HPDE6-E6E7 (cell line): ENCODE measurements at regions not wholly inside any gene's neighbourhood (a gene's known extent, or its start where the extent isn't known, plus 50 kb on each side); places are given as distances from the start of the nearest gene placed in this dataset.
"Not testable (repeated sequence)": the region's sequence is repeated elsewhere in the genome, so short reads cannot be mapped to it uniquely, and the experiment has no call there.

ENCODE experiments used
- DNase-seq: peaks from one replicate; pipeline ENCODE4 v3.0.0; 2011; ENCODE audit warnings: missing footprints; ENCODE audit errors: extremely low spot score

DNA sequence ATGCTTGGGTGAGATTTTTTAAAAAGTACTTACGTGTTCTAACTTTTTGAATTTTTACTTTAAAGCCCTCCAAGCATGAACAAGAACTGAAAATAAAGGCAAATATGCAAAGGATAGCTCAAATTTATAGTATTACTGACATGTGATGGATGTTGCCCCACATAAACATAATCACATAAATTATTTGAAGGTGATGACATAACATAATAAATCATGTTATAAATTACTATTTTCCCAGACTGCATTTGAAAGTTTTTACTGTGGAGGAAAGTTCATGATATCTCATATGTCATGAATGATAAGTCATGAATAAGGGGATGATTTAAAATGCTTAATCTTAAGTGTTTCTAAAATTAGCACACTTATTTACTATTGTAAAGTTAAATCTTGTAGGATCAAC is 705.7 kb upstream of the SLITRK1 start:
- DNase-seq: no peak

DNA sequence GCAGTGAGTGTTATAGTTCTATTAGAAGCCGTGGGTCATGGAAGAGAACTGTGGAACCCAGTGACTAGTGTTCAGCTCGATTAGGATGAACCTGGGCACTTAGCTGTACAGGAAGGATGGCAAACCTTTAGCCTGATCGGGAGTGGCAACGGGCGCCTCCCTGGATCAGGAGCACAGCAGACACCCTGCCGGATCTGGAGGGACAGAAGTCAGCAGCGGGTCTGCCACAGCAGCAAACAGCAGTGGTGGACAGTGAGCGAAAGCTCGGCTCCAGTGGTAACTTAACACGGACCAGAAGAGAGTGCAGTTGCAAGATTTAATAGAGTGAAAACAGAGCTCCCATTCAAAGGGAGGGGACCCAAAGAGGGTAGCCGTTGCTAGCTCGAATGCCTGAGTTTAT is 697.6 kb upstream of the SLITRK1 start:
- not testable (repeated sequence) for DNase-seq

DNA sequence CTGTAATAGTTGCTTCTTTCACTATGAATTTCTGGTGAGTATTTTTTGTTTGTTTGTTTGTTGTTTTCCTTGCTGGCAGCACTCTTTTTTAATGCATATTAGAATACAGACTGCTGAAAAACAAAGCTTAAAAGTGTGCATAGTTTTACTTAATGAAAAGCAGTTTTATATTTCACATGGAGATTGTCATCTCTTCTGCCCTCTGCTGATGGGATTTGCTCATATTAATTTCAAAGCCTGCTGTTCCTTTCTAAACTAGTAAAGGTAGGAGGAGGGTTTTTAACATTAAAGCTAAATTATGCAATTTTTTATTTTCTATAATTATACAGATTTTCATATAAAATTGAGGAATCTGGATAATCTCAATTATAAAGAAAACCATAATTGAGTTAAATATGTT is 692.6 kb upstream of the SLITRK1 start:
- peak; percentile 1 for DNase-seq

DNA sequence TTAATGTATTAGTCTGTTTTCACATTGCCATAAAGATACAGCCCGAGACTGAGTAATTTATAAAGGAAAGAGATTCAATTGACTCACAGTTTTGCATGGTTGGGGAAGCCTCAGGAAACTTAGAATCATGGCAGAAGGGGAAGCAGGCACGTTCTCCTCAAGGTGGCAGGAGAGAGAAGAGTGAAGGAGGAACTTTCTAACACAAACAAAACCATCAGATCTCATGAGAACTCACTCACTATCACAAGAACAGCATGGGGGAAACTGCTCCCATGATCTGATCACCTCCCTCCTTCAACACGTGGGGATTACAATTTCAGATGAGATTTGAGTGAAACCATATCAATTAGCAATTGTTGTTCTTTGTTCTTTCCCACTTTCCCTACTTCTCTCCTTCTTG is 689.0 kb upstream of the SLITRK1 start:
- no peak for DNase-seq

DNA sequence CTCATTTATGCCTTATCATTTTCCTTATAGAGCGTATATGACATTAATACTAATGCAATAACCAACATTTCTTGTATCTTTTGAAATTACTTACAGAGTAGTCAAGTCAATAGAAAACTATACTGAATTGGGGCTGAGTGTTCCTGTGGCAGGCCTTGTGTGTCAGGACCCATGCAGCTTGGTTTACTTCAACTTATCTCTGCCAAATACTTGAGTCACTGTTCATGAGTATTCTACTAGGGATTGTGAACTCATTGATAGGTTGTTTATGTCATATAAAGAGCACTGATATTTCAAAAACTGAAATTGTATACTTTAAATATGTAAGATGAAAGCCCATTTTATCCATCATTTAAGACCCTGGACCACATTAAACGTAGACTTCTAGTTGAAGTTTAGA is 688.6 kb upstream of the SLITRK1 start:
- no peak for DNase-seq

DNA sequence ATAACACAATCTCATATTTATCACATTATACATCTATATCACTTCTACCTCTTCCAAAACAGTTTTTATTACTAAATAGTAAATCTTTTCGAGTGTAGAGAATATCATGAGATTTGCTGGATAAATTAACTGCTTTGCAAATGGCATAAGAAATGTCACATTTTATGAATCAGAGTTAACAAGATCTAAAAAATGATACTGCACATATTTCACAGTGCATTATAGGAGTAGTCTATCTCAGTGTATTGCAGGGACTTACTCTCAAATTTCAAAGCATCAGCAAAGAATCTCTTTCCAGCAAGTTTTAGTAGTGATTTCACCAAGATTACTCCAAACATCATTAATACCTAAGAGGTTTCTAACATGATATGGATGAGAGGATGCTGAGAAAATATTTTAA is 687.1 kb upstream of the SLITRK1 start:
- no peak for DNase-seq

DNA sequence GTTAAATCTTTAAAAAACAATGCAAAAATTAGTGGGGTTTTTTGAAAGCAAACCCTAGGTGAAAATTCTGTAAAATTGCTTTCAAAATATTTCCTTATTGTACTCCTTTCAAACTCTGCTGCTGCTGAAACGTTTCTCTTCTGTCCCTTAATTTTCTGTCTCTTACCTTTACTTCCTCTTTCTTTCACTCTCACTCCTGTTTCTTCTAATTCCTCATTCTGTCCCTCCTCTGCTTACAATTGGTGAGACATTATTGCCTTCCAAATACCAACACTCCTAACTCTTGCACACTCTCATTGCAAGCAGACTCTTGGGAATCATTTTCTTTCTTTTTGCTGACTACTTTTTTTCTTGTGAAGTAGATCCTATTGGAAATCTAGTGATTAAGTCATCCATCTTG is 685.6 kb upstream of the SLITRK1 start:
- DNase-seq: no peak

DNA sequence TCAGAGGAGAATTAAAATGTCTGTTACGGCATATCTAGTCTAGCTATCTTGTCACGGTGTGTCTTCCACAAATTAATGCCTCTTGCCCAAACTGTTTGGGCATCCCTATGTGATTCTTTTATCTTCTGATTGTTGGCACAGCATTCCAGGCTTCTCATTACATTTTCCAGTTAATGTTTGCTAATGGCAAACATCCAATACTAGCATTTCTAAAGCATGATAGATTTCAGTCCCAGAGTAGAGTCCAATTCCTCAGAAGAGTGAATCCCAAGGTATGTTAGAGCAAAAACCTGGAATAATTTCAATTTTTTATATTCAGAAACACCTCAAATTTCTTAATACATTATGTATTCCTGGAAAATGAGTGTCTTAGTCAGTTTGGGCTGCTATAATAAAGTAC is 684.5 kb upstream of the SLITRK1 start:
- DNase-seq: no peak

DNA sequence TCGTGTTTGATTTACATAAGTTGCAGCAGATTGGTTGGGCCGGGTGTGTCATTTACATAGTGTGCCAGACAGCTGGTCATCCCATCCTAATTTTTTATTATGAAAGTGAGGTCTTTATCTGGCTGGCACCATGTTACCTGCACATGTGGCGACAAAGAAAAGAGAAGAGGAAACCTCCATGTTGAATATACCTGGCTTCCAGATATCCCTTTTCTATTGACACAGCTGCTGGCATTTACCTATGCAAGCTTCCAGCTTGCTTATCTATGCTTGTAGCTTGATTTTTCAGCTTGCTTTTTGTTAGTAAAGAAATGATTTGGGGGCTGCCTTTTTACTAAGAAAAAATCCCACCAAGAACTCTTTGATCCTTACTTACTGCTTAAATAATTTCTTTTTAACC is 681.3 kb upstream of the SLITRK1 start:
- no peak for DNase-seq

DNA sequence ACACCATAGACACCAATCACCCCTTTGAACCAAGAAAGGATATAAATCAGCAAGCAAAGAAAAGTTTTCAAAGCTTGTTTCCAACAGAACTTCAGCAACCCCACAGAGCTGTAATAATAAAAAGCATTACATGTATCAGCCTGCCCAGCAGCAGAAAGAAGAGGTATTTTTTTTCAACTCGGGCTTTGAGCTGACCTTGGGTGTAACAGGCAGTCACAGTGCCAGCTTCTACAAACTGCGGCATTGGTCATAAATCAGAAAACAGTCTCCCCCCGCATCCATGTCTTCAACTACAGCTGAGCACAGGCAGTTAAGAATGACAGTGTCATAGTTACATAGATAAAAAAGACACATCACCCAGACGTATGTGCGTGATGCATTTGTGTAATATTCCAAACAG is 671.0 kb upstream of the SLITRK1 start:
- DNase-seq: peak; percentile 2

DNA sequence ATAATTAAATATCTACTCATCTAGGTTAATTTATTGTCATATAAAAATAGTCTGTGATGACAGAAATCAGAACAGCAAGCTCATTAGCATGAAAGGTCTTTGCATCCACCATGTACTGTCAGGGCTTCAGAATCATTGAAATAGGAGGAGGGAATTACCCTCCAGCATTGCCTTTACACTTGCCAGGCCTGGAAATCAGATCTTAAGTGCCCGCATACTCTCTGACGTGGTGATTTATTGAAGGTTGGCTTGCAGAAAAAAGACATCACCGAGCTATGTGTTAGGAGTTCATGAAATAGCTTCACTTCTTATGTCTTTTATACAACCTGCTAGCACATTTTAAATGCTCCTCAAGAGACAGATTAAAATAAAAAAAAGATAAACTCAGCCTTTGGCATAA is 661.7 kb upstream of the SLITRK1 start:
- DNase-seq: no peak

DNA sequence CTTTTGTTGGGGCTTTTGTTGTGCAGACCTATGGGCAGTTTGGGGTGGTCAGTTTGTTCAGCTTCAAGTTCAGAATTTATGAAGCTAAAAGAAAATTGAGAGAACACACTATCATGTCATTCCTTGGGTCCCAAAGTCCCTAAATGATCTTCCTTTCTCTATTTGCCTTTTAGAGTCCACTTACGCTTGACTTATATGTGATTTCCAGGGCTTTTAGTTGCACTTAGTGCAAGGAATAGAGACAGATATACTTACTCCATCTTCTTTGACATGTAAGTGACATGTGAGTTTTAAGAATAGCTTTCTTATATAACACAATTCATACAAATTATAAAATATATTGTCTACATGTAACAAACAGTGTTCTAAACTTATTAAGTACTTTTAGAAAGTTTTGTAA is 660.1 kb upstream of the SLITRK1 start:
- no peak for DNase-seq

DNA sequence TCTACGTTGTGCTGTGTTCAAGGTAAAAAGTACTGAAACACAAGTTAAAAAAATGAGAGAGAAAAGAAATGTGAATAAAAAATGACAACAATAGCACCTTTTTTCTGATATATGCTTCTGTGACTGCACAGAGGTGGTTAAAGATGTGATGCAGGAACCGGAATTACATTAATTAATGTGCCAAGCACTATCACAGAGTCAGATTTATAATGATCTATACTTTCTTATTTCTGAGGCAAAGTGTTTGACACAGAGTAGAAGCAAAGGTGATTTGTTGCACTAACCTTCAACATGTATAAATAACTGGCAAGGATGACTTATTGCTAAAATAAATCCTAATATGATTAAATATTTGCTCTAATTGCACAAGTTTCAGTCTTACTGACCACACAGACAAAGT is 654.6 kb upstream of the SLITRK1 start:
- DNase-seq: no peak

DNA sequence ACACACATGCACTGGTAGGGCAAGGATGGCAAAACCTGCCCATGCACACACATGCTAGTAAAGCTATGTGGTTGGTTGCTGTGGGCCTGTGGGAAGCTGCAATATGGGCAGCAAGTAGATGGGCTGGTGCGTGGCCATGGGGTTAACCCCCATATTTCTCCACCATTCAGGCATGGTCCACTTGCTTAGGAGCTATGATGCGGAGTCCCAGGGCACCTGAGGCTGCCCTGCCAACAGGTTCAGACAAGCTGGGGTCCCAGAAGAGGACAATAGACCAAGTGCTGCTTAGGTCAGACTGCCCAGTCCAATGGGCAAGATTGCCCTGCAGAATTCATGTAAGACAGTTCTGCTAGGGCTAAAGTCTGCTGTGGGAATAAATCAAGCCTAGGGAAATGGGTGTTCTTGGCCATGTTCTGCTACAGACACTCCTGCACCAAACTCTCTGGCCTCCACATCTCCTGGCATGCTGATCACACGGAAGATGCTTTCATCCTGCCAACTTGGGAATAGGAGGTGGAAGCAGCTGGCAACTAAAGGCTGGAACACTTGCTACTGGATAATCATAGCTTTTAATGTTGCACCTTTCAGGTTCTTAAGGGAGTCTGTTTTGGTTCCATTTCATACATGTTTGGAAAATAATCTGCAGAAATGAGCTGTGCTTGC is 646.3 kb upstream of the SLITRK1 start:
- DNase-seq: no peak

DNA sequence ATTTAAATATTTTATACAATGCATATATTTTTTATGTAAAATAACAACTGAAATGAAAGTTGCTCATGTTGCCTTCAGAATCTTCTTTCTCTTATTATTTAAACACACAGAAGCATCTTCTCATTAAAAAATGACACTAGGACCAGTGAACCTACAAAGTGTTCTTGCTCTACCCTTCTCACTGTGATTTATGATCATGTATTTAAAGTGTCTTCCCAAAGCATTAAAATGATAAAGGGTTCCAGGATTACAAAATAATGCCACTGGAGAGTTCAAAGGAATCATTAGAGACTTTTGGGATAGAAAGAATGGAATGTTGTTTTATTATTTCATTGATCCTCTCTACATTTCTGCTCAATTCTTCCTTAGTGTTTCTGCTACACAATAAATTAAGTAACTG is 643.6 kb upstream of the SLITRK1 start:
- no peak for DNase-seq

DNA sequence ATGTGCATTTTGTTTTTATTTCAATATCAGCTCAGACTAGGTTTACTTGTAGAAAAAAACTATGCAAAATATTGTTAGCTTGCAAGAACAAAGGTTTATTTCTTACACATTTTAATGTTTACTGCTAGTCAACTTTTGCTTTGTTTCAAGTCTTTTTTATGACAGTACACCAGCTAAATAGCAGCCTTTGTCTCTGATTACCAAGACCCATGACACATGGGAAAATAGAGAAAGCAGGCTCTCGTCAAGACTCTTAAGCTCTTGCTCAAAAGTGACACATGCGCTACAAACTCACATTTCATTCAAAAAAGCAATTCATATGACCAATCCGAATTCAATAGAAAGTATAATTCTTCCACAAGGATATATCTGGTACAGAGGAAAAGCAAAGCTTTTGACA is 642.3 kb upstream of the SLITRK1 start:
- no peak for DNase-seq

DNA sequence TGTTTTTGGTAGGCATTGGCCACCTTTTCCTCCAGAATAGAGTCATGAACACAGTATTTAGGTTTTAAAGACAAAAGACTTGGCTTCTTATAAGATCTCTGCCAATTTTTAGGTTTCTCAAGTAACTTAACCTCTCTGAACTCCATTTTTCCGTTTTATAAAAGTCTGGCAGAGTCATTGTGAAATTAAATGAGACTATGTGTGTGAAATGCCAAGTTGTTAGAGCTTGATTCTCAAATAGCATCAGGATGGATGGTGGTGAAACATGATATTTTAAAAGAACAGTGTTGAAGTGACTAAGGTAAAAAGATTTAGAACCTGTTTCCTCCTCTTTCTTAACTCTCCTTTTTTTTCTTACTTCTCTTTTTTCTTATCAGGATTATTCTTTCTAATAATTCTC is 617.7 kb upstream of the SLITRK1 start:
- no peak for DNase-seq

DNA sequence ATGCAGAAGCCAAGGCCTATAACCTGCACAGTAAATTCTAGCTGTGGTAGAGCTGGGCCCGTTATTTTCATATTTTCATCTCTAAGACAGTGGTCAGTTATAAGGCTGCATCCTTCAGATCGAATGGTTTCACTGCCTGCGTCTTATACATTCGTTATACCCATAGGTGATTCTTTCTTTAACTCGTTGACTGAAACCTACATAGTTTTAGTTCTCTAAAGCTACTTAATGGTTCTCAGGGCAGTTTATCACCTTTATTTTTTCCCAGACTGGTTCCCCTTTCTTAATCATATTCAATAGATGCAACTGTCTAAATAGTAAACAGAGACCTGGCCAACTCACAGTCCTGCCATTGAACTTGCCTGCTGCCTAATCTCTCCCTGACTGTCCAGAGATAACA is 615.3 kb upstream of the SLITRK1 start:
- DNase-seq: no peak

DNA sequence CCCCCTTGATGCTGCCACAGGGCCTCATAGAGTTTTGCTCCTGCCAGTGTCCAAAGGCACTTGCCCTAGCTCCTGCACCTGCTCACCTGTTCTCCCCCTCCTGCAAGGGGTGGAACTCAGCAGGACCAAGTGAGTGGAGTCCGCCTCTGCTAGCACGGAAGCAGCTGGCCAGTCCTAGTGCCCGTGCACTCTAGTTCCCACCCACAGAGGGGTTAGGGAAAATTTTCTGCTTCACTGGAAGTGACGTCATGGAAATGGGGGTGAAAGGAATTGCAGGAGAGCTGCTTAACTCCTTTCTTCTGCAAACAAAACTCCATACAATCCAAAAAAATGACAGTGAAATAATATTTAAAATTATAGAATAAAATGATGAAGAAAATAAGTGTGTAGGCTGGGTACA is 609.7 kb upstream of the SLITRK1 start:
- DNase-seq: no peak

DNA sequence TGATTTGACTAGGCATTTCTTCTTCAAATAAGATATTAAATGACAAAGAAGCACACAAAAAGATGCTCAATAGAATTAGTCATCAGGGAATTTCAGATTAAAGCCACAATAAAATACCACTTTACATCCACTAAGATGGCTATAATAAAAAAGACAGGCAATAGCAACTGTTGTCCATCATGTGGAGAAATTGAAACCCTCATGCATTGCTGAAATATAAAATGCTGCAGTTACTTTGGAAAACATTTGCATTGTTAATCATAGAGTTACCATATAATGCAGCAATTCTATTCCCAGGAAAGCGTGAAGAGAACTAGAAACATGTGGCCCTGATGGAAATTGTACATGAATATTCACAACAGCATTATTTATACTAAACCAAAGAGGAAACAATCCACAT is 605.5 kb upstream of the SLITRK1 start:
- no peak for DNase-seq

DNA sequence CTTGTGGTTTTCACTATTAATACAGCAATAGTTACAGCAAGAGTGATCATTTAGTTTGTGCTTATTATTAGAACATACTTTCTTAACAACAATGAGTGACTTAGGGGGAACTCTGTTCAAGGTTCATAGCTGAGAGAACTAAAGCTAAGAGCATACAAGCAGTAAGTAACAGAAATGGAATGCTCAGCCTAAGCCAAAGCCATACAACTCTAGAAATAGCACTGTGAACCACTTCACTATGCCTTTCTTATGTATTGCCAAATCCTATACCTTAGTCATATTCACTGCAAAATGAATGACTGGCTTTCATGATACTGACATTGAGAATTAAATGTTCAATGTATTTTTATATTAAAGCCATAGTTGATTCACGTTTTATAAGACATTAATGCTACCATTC is 599.7 kb upstream of the SLITRK1 start:
- DNase-seq: no peak

DNA sequence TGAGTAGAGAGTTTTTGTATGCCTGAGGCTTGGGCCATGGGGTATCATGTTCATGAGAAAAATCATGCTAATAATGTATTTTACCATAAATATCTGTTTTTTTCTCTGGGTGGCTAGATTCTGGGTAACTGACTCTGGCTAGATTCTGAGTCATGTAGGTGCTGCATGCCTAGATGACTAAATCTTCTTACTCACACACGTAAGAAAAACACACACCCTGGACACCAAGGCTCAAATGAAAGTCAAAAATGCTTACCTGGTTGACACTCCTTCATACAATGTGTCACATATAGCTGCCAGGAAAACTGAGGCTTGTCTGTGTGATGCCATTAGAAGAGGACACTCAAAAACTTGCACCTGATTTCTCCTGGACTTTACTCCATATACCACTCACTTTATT is 597.4 kb upstream of the SLITRK1 start:
- peak; percentile 69 for DNase-seq

DNA sequence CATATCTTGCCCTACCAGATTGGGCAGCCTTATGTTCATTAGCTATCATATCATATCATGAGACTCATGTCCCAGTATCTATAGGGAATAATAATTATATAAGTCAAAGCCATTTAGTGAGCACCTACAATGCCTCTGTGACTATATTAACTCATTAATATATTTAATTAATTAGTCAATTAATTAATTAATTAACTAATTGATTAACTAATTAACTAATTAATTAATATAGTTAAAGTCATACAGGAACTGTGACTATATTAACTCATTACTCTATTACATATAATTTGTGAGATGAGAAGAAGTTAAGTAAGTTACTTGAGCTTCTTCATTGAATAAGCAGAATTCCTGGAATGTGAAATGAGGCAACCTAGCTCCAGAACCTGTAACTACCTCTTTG is 588.3 kb upstream of the SLITRK1 start:
- DNase-seq: no peak

DNA sequence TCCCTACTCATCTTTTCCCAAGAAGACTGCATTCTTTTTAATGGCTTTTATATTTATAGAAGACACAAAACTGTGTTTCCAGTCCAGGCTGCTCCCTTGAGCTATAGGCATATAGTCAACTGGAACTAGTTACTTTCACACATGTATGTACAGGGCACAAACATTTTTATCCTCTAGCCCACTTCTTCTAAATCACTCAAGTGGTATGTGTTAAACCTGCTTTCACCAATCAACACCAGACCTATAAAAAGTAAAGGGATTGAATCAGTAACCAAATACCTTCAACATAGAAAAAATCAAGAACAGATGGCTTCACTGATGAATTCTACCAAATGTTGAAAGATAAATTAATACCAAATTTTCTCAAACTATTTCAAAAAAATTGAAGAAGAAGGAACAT is 584.2 kb upstream of the SLITRK1 start:
- DNase-seq: no peak

DNA sequence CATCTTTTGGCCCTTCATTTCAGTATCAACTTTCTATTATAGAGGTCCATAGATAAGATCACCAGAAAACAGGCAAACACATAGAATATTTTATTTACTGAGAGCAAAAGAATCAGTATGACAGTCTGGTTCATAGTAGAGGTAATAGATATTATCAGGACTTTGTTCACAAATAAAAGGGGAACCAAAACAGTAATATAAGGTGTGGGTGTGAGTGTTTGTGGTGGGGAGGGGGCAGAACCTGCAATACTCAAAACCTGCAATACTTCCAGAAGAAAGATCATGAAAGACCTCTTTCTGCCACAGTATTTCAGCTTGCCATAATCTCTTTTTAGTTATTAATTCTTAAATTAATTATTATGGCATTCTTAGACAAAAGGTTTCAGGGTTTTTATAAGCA is 578.7 kb upstream of the SLITRK1 start:
- no peak for DNase-seq
